ENCODE measurements at regions not wholly inside any gene's neighbourhood (a gene's known extent, or its start where the extent isn't known, plus 50 kb on each side); places are given as distances from the start of the nearest gene placed in this dataset.
A peak's percentile ranks its signal among the peaks of the same experiment; 100 is the strongest.

GRCh38 chr1:60292140-60292539 lies 218.6 kb upstream of the C1orf87 start:
- no peaks in the 10 kb centered on the region for H3K36me3 ChIP-seq
- 73 to 93% methylated on average over 1 of the region's 1 CpG for WGBS, 2 donors
- no peaks in the 10 kb centered on the region for H3K27me3 ChIP-seq
- no peak for TF ChIP-seq CTCF (IDR thresholded peaks at IDR 0.05)
- no peak overlapping the region for H3K27ac ChIP-seq
- H3K4me1 ChIP-seq = no peaks in the 10 kb centered on the region
- DNase-seq (no peak), FAIRE-seq (no peak), ATAC-seq (no peak)
- intact Hi-C loops (cut with DNase I) = no loop called here
- H3K4me3 ChIP-seq = no peak overlapping the region
- no peaks in the 10 kb centered on the region for H3K9me3 ChIP-seq

- intact Hi-C loops (cut with DNase I) = no loop called here
- no peak for TF ChIP-seq CTCF (IDR thresholded peaks at IDR 0.05)
- ATAC-seq (no peak), DNase-seq (no peak), FAIRE-seq (no peak)
- no peaks in the 10 kb centered on the region for H3K4me1 ChIP-seq
- H3K36me3 ChIP-seq = no peaks in the 10 kb centered on the region
- no peaks in the 10 kb centered on the region for H3K9me3 ChIP-seq
- H3K4me3 ChIP-seq = no peak overlapping the region
- H3K27me3 ChIP-seq = no peaks in the 10 kb centered on the region
- no peak overlapping the region for H3K27ac ChIP-seq
- WGBS, 2 donors = 85 to 86% methylated on average over 6 of the region's 6 CpGs
Measured at GRCh38 chr1:60290393-60290792, 216.8 kb upstream of the C1orf87 start.

- no peak for DNase-seq
- Histone ChIP-seq H3K4me1 (peaks cover 0 to 5% (median 0%) of the 10 kb centered on the region in 3 donors), H3K4me3 (no peak overlapping the region), H3K36me3 (no peaks in the 10 kb centered on the region), H3K27me3 (no peaks in the 10 kb centered on the region), H3K9me3 (no peaks in the 10 kb centered on the region), H3K27ac (no peak overlapping the region)
- no peak for TF ChIP-seq CTCF (IDR thresholded peaks at IDR 0.05)
- intact Hi-C loops (cut with DNase I) = loop anchor here in 1 of 3 donors (10.0 kb wide), 1 partner anchor 757 kb away; no protein-coding TSS in a partner anchor
- 88 to 89% methylated on average over 1 of the region's 1 CpG for WGBS, 2 donors
- no peak for ATAC-seq
- no peak for FAIRE-seq
Measured at GRCh38 chr1:60287536-60287935, 214.0 kb upstream of the C1orf87 start.

GRCh38 chr1:60283690-60284089 lies 210.1 kb upstream of the C1orf87 start:
- H3K27ac ChIP-seq = no peak overlapping the region
- intact Hi-C loops (cut with DNase I) = loop anchor here in 1 of 3 donors (10.0 kb wide), 1 partner anchor 761 kb away; no protein-coding TSS in a partner anchor
- 54 to 55% methylated on average over 2 of the region's 2 CpGs for WGBS, 2 donors
- no peaks in the 10 kb centered on the region for H3K36me3 ChIP-seq
- H3K27me3 ChIP-seq = no peaks in the 10 kb centered on the region
- FAIRE-seq = no peak
- no peaks in the 10 kb centered on the region for H3K9me3 ChIP-seq
- no peak overlapping the region for H3K4me3 ChIP-seq
- H3K4me1 ChIP-seq = peaks cover 0 to 14% (median 6%) of the 10 kb centered on the region in 3 donors
- peak in 4 of 6 donors; percentile 16 to 25 (median 20) for DNase-seq
- TF ChIP-seq CTCF (IDR thresholded peaks at IDR 0.05) = no peak
- ATAC-seq = peak; percentile 62 to 74 (median 69)

- TF ChIP-seq CTCF (IDR thresholded peaks at IDR 0.05) = peak; percentile 43 to 92 (median 78)
- 10 to 11% methylated on average over 9 of the region's 9 CpGs for WGBS, 2 donors
- H3K9me3 ChIP-seq = no peaks in the 10 kb centered on the region
- H3K36me3 ChIP-seq = no peaks in the 10 kb centered on the region
- FAIRE-seq = no peak
- H3K27ac ChIP-seq = no peak overlapping the region
- intact Hi-C loops (cut with DNase I) = loop anchor here in 1 of 3 donors (10.0 kb wide), 1 partner anchor 763 kb away; no protein-coding TSS in a partner anchor
- H3K4me1 ChIP-seq = peaks cover 0 to 14% (median 12%) of the 10 kb centered on the region in 3 donors
- ATAC-seq = peak; percentile 89 to 97 (median 97)
- peak; percentile 50 to 75 (median 59) for DNase-seq
- no peak overlapping the region for H3K4me3 ChIP-seq
- no peaks in the 10 kb centered on the region for H3K27me3 ChIP-seq
Measured at GRCh38 chr1:60281360-60281932, 207.9 kb upstream of the C1orf87 start.
